Fibroblast of lung (primary cell): ENCODE measurements at regions not wholly inside any gene's neighbourhood (a gene's known extent, or its start where the extent isn't known, plus 50 kb on each side); places are given as distances from the start of the nearest gene placed in this dataset.
"Not testable (repeated sequence)": the region's sequence is repeated elsewhere in the genome, so short reads cannot be mapped to it uniquely, and the experiment has no call there.

ENCODE experiments used
- DNase-seq, 2 donors: peaks; one replicate each; pipeline versions ENCODE4 v3.0.0 to v3.0.0-alpha.2; 2010; ENCODE audit warnings: low read depth in 2 of 2
- H2AFZ ChIP-seq: 2 replicates; pipeline ENCODE4 v1.5.1; 2012; ENCODE audit warnings: low read length, control low read depth, inconsistent platforms
- H3K27ac ChIP-seq: 2 replicates; pipeline ENCODE4 v1.5.1; 2011; ENCODE audit warnings: low read length, control low read depth; ENCODE audit not compliant: insufficient read depth
- H3K27me3 ChIP-seq: 2 replicates; pipeline ENCODE4 v1.5.1; 2011; ENCODE audit warnings: mild to moderate bottlenecking, low read length; ENCODE audit not compliant: control insufficient read depth, insufficient read depth
- H3K36me3 ChIP-seq: 2 replicates; pipeline ENCODE4 v1.5.1; 2011; ENCODE audit warnings: low read length; ENCODE audit not compliant: control insufficient read depth, insufficient read depth
- H3K4me1 ChIP-seq: 2 replicates; pipeline ENCODE4 v1.5.1; 2011; ENCODE audit warnings: low read length; ENCODE audit not compliant: control insufficient read depth, insufficient read depth; ENCODE audit errors: extremely low read depth
- H3K4me2 ChIP-seq: 2 replicates; pipeline ENCODE4 v1.5.1; 2011; ENCODE audit warnings: low read length, control low read depth; ENCODE audit not compliant: insufficient read depth; ENCODE audit errors: extremely low read depth
- H3K4me3 ChIP-seq, 4 experiments: fragments of 200-600 bp in 1 of 4; sonication (generic) in 1 of 4; replicated peaks in 1 of 4; 2 replicates each; pipeline ENCODE4 v1.5.1; 2011 to 2016; ENCODE audit warnings: low read length in 4 of 4, low read depth in 3 of 4, mild to moderate bottlenecking in 3 of 4, control low read depth in 2 of 4, inconsistent platforms in 1 of 4, mixed read lengths in 1 of 4; ENCODE audit not compliant: insufficient read depth in 1 of 4; ENCODE audit errors: control extremely low read depth in 1 of 4
- H3K79me2 ChIP-seq: 2 replicates; pipeline ENCODE4 v1.5.1; 2012; ENCODE audit warnings: mild to moderate bottlenecking, low read length, inconsistent platforms; ENCODE audit not compliant: control insufficient read depth, insufficient read depth
- H3K9ac ChIP-seq: 2 replicates; pipeline ENCODE4 v1.5.1; 2011; ENCODE audit warnings: mild to moderate bottlenecking, low read length, control low read depth; ENCODE audit not compliant: insufficient read depth
- H3K9me3 ChIP-seq: 2 replicates; pipeline ENCODE4 v1.5.1; 2012; ENCODE audit warnings: low read depth, low read length; ENCODE audit not compliant: control insufficient read depth, insufficient read depth
- H4K20me1 ChIP-seq: 2 replicates; pipeline ENCODE4 v1.5.1; 2011; ENCODE audit warnings: low read length; ENCODE audit not compliant: control insufficient read depth, insufficient read depth; ENCODE audit errors: extremely low read depth

- H3K4me1 ChIP-seq, H3K27ac ChIP-seq, H2AFZ ChIP-seq, H4K20me1 ChIP-seq, H3K4me2 ChIP-seq, H3K36me3 ChIP-seq, H3K9me3 ChIP-seq, DNase-seq, H3K27me3 ChIP-seq, H3K4me3 ChIP-seq, H3K9ac ChIP-seq, H3K79me2 ChIP-seq: not testable (repeated sequence)
Observed at GRCh38 chr2:87360250-87360649, 338.6 kb upstream of the PLGLB1 start.

- H3K9me3 ChIP-seq, H3K4me1 ChIP-seq, H3K27me3 ChIP-seq, H3K36me3 ChIP-seq, H3K9ac ChIP-seq, H3K27ac ChIP-seq, H2AFZ ChIP-seq, H4K20me1 ChIP-seq, DNase-seq, H3K79me2 ChIP-seq, H3K4me2 ChIP-seq, H3K4me3 ChIP-seq: not testable (repeated sequence)
Observed at GRCh38 chr2:87360927-87361326, 339.3 kb upstream of the PLGLB1 start.

GRCh38 chr2:87361805-87362204 is 340.2 kb upstream of the PLGLB1 start:
- not testable (repeated sequence) for H3K4me2 ChIP-seq, H3K9ac ChIP-seq, H3K9me3 ChIP-seq, H3K27ac ChIP-seq, H4K20me1 ChIP-seq, H3K27me3 ChIP-seq, H3K79me2 ChIP-seq, H3K4me3 ChIP-seq, H3K4me1 ChIP-seq, H2AFZ ChIP-seq, DNase-seq, H3K36me3 ChIP-seq

DNA sequence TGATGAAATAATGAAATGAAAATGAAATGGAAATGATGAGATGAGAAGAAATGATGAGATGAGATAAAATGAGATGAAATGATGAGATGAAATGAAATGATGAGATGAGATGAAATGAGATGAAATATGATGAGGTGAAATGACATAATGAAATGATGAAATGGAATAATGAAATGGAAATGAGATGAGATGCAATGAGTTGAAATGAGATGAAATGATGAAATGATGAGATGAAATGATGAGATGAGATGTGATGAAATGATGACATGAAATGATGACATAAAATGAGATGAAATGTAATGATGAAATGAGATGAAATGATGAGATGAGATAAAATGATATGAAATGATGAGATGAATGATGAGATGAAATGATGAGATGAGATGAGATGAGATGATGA is 342.7 kb upstream of the PLGLB1 start:
- not testable (repeated sequence) for H3K4me2 ChIP-seq, H3K9ac ChIP-seq, H3K9me3 ChIP-seq, H3K4me3 ChIP-seq, H3K79me2 ChIP-seq, H3K4me1 ChIP-seq, H3K27ac ChIP-seq, DNase-seq, H3K36me3 ChIP-seq, H4K20me1 ChIP-seq, H2AFZ ChIP-seq, H3K27me3 ChIP-seq

DNA sequence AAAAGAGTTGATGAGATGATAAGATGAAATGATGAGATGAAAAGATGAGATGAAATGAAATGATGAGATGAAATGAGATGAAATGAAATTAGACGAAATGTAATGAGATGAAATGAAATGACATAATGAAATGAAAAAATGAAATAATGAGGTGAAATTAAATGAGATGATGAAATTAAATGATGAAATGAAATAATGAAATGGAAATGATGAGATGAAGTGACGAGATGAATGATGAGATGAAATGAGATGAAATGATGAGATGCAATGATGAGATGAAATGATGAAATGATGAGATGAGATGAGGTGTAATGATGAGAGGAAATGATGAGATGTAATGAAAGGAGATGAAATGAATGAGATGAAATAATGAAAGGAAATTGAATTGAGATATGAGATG is 343.4 kb upstream of the PLGLB1 start:
- H3K4me2 ChIP-seq, H3K4me1 ChIP-seq, H4K20me1 ChIP-seq, H3K79me2 ChIP-seq, H3K27ac ChIP-seq, DNase-seq, H3K4me3 ChIP-seq, H3K27me3 ChIP-seq, H3K36me3 ChIP-seq, H3K9ac ChIP-seq, H2AFZ ChIP-seq, H3K9me3 ChIP-seq: not testable (repeated sequence)

DNA sequence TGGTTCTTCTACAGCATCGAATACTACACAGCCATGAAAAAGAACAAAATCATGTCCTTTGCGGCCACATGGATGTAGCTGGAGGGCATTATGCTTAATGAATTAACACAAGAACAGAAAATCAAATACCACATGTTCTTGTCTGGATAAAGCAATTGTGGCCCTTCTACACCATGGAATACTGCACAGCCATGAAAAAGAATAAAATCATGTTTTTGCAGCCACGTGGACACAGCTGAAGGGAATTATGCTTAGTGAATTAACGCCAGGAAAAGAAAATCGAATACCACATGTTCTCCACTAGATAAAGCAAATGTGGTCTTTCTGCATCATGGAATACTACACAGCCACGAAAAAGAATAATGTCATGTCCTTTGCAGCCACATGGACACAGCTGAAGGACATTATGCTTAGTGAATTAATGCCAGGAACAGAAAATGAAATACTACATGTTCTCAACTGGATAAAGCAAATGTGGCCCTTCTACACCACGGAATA is 361.8 kb upstream of the PLGLB2 start:
- H3K4me3 ChIP-seq, DNase-seq, H4K20me1 ChIP-seq, H3K9ac ChIP-seq, H3K36me3 ChIP-seq, H2AFZ ChIP-seq, H3K4me1 ChIP-seq, H3K27me3 ChIP-seq, H3K79me2 ChIP-seq, H3K27ac ChIP-seq, H3K4me2 ChIP-seq, H3K9me3 ChIP-seq: not testable (repeated sequence)

GRCh38 chr2:87395784-87396183 is 352.1 kb upstream of the PLGLB2 start:
- not testable (repeated sequence) for H3K9ac ChIP-seq, H3K4me2 ChIP-seq, H3K4me1 ChIP-seq, H3K9me3 ChIP-seq, DNase-seq, H2AFZ ChIP-seq, H4K20me1 ChIP-seq, H3K4me3 ChIP-seq, H3K36me3 ChIP-seq, H3K79me2 ChIP-seq, H3K27me3 ChIP-seq, H3K27ac ChIP-seq
